Kidney (tissue), 13 donors: ENCODE measurements at regions not wholly inside any gene's neighbourhood (a gene's known extent, or its start where the extent isn't known, plus 50 kb on each side); places are given as distances from the start of the nearest gene placed in this dataset.

Source experiments
- DNase-seq, 5 donors: peaks; one replicate each; pipeline ENCODE4 v3.0.0-alpha.2; 2013 to 2020
- FAIRE-seq: peaks from 2 replicates; lab custom pipeline; 2012; peaks lifted over from hg19 to GRCh38; lab: Jason Lieb, UNC
- H3K27ac ChIP-seq, 2 donors: one replicate each; pipeline ENCODE4 v1.7.0; 2013; ENCODE audit warnings: low read depth in 2 of 2, low read length in 2 of 2, inconsistent platforms in 1 of 2
- H3K27me3 ChIP-seq: one replicate; pipeline ENCODE4 v1.7.1; 2013; ENCODE audit warnings: low read length, inconsistent platforms; ENCODE audit not compliant: control insufficient read depth, insufficient read depth
- H3K36me3 ChIP-seq, 3 donors: one replicate each; pipeline versions ENCODE4 v1.7.0 to v1.7.1; 2013; ENCODE audit warnings: low read length in 3 of 3, control low read depth in 1 of 3, inconsistent platforms in 1 of 3; ENCODE audit not compliant: insufficient read depth in 3 of 3, control insufficient read depth in 2 of 3
- H3K4me1 ChIP-seq, 3 donors: one replicate each; pipeline versions ENCODE4 v1.7.0 to v1.7.1; 2013; ENCODE audit warnings: low read length in 3 of 3, inconsistent platforms in 1 of 3, low read depth in 1 of 3; ENCODE audit not compliant: control insufficient read depth in 2 of 3, insufficient read depth in 2 of 3
- H3K4me3 ChIP-seq, 3 donors: one replicate each; pipeline versions ENCODE4 v1.7.0 to v1.8.1; 2013; ENCODE audit warnings: low read length in 3 of 3, control low read depth in 1 of 3, inconsistent platforms in 1 of 3
- H3K9ac ChIP-seq, 3 donors: one replicate each; pipeline versions ENCODE4 v1.7.0 to v1.7.1; 2013; ENCODE audit warnings: low read length in 3 of 3, control low read depth in 1 of 3, inconsistent platforms in 1 of 3
- H3K9me3 ChIP-seq, 3 donors: one replicate each; pipeline versions ENCODE4 v1.7.0 to v1.7.1; 2013; ENCODE audit warnings: low read length in 3 of 3, control low read depth in 1 of 3, inconsistent platforms in 1 of 3; ENCODE audit not compliant: control insufficient read depth in 2 of 3, insufficient read depth in 1 of 3
- CTCF ChIP-seq: IDR thresholded peaks from 3 replicates; pipeline ENCODE4 v1.5.1; 2012; ENCODE audit warnings: mild to moderate bottlenecking, moderate library complexity, borderline replicate concordance; ENCODE audit not compliant: insufficient read depth; ENCODE audit errors: extremely low read depth
- intact Hi-C: fragments of 100-400 bp; cut with DNase I; formaldehyde crosslinking; loops from one replicate; pipeline ENCODE4 v1.11.1; 2022
- donor health status: control.
- donor health status: control.
- donor health status: control.
- donor health status: control.
- donor health status: control.
- donor health status: DM: yes; HTN: yes; CAD: no.
- donor health status: Normal renal cell carcinoma (clear cell type).

- no peaks in the 10 kb centered on the region for H3K4me1 ChIP-seq
- intact Hi-C loops = no loop called here
- FAIRE-seq (no peak), DNase-seq (no peak)
- no peak overlapping the region for H3K9ac ChIP-seq
- no peak for TF ChIP-seq CTCF
- H3K9me3 ChIP-seq = no peaks in the 10 kb centered on the region
- H3K4me3 ChIP-seq = no peak overlapping the region
- H3K27ac ChIP-seq = no peak overlapping the region
- H3K27me3 ChIP-seq = no peaks in the 10 kb centered on the region
- no peaks in the 10 kb centered on the region for H3K36me3 ChIP-seq
Measured at GRCh38 chr12:92047393-92047826, 98.2 kb downstream of the BTG1 start.

GRCh38 chr12:92046557-92047392, 98.9 kb downstream of the BTG1 start:
- Histone ChIP-seq H3K27ac (no peak overlapping the region), H3K9ac (no peak overlapping the region), H3K9me3 (no peaks in the 10 kb centered on the region), H3K4me3 (no peak overlapping the region), H3K4me1 (no peaks in the 10 kb centered on the region), H3K27me3 (no peaks in the 10 kb centered on the region), H3K36me3 (no peaks in the 10 kb centered on the region)
- intact Hi-C loops = no loop called here
- DNase-seq (no peak), FAIRE-seq (no peak)
- TF ChIP-seq CTCF = no peak

DNA sequence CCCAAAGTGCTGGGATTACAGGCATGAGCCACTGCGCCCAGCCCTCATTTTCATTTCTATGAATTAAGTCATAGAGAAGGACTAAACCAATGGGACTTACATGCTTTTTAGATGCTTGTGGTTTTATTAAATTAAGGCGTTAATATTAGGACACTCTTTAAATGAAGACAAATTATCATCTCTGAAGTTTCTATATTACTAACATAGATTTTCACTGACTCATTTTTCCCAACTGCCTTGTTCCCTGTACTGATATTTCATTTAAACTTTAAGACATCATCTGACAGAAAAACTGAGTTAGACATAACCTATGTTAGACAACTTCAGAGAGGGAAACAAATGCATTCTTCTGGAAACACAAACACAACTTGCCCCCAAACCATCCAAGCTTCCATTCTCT, 99.8 kb downstream of the BTG1 start:
- H3K27ac ChIP-seq = no peak overlapping the region
- no peaks in the 10 kb centered on the region for H3K9me3 ChIP-seq
- no peak overlapping the region for H3K9ac ChIP-seq
- no peaks in the 10 kb centered on the region for H3K36me3 ChIP-seq
- intact Hi-C loops = no loop called here
- H3K4me1 ChIP-seq = no peaks in the 10 kb centered on the region
- TF ChIP-seq CTCF = no peak
- no peaks in the 10 kb centered on the region for H3K27me3 ChIP-seq
- FAIRE-seq (no peak), DNase-seq (no peak)
- H3K4me3 ChIP-seq = no peak overlapping the region
